GM21723 (cell line): ENCODE measurements at regions not wholly inside any gene's neighbourhood (a gene's known extent, or its start where the extent isn't known, plus 50 kb on each side); places are given as distances from the start of the nearest gene placed in this dataset.

ENCODE experiments used
- ATAC-seq: cut with Tn5 transposase; IDR thresholded peaks from one replicate; pipeline ENCODE4 v1.9.1; 2021; ENCODE audit warnings: mild to moderate bottlenecking, moderate library complexity; ENCODE audit not compliant: unreplicated experiment

- no peak for ATAC-seq
Observed at GRCh38 chr2:59893612-59894011, 659.8 kb downstream of the BCL11A start.

- ATAC-seq, result no peak
Observed at GRCh38 chr2:59892398-59892797, 661.1 kb downstream of the BCL11A start.

- ATAC-seq, result no peak
Observed at GRCh38 chr2:59889305-59889704, 664.1 kb downstream of the BCL11A start.

DNA sequence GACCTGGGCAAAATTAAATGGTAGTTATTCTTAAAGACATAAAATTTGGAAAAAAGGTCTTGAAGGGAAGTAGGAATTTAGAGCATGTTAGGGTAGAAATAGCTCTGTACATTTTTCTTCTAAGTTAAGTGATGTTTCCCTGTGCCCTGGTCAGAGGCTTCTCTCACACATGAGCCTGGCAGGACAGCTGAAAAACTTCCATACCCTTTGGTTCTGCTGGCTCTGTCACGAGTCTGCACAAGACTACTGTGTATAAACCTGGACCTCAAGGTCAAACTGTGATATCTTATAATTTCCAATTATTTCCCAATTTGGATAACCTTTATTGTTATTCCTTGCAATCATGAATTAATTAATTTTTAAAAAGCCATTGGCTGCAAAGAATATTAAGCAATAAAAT lies 664.7 kb downstream of the BCL11A start:
- ATAC-seq, result no peak

- peak; percentile 98 for ATAC-seq
Observed at GRCh38 chr2:59888015-59888414, 665.4 kb downstream of the BCL11A start.

DNA sequence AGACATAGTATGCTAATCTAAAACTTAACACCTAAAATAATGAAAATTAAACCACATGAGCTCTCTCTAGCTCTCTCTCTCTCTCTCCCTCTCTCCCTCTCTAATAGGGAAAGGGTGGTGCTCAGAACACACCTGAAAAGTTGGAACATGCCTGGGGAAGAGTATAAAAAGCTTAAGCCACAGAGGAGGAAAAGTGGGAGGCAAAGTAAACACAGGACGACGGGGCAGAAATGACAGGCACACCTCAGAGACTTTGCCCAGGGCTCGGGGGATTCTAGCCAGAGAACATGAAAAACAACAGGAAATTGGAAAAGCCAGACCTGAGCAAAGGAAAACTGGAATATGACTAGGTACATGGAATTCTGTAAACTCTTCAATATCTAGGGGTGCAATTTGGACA lies 666.1 kb downstream of the BCL11A start:
- no peak for ATAC-seq

GRCh38 chr2:59886759-59887158 lies 666.7 kb downstream of the BCL11A start:
- no peak for ATAC-seq

GRCh38 chr2:59885541-59885940 lies 667.9 kb downstream of the BCL11A start:
- ATAC-seq, result no peak

GRCh38 chr2:59884166-59884565 lies 669.3 kb downstream of the BCL11A start:
- ATAC-seq, result no peak

GRCh38 chr2:59882822-59883221 lies 670.6 kb downstream of the BCL11A start:
- ATAC-seq, result no peak

GRCh38 chr2:59882279-59882678 lies 671.2 kb downstream of the BCL11A start:
- no peak for ATAC-seq

DNA sequence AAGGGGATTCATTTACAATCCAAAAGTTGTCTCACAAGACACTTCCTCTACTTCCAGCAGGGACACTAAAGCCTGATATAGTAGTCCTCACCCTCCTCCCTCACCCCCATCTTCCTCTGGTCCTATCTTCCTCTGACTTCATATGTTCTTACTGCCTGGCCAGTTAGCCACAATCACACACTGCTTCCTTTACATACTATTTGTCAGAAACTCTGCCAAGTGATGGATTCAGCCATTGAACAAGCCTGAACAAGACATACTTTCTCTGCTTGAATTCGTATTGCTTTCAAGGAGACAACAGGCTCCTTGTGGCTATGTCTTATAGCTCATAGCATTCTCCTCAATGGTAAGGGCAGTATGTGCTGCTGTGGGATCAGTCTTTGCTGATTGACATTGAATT lies 672.2 kb downstream of the BCL11A start:
- no peak for ATAC-seq

GRCh38 chr2:59879700-59880131 lies 673.7 kb downstream of the BCL11A start:
- ATAC-seq, result no peak

GRCh38 chr2:59875836-59876235 lies 677.6 kb downstream of the BCL11A start:
- no peak for ATAC-seq

- ATAC-seq, result no peak
Observed at GRCh38 chr2:59874971-59875755, 678.3 kb downstream of the BCL11A start.

- ATAC-seq, result no peak
Observed at GRCh38 chr2:59874361-59874760, 679.1 kb downstream of the BCL11A start.

- no peak for ATAC-seq
Observed at GRCh38 chr2:59871830-59872229, 681.6 kb downstream of the BCL11A start.

GRCh38 chr2:59868981-59869380 lies 684.5 kb downstream of the BCL11A start:
- no peak for ATAC-seq

DNA sequence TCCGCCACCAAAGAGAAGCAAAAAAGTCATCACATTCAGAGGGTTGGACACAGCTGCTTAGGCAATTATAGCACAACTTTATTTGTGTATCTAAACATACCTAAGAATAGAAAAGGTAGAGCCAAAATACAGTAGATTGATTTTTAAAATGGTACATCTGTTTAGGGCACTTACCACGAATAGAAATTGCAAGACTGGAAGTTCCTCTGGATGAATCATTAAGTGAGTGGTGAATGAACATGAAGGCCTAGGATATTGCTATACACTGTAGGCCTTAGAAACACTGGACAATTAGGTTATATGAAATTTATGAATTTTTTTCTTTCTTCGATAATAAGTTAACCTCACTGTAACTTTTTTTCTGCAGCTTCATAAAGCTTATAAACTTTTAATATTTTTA lies 687.0 kb downstream of the BCL11A start:
- no peak for ATAC-seq

DNA sequence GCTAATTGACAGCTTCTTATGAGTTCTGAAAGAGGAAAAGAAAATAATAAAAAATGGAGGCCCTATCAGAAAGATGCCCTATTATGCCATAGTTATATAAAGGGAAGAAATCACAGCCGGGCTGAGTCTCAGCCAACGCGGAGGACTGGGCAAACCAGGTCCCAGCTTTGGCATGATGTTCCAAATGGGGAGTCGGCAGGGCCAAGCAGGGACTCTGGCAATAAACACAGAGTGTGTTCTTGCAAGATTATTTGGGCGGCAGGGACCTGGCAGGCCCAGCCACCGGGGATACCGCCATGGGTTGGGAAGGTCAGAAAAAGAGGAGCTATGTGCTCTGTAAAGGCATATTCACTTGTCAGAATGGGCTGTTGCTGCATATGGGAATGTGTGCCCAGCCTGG lies 694.9 kb downstream of the BCL11A start:
- no peak for ATAC-seq

- ATAC-seq, result no peak
Observed at GRCh38 chr2:59857109-59857508, 696.3 kb downstream of the BCL11A start.

- no peak for ATAC-seq
Observed at GRCh38 chr2:59856391-59856790, 697.1 kb downstream of the BCL11A start.

GRCh38 chr2:59853032-59853431 lies 700.4 kb downstream of the BCL11A start:
- ATAC-seq, result no peak
